SKM-1 treated with dmso at 0.1 percent for 144 hours (cell line): ENCODE measurements at regions not wholly inside any gene's neighbourhood (a gene's known extent, or its start where the extent isn't known, plus 50 kb on each side); places are given as distances from the start of the nearest gene placed in this dataset.
A peak's percentile ranks its signal among the peaks of the same experiment; 100 is the strongest.
"Not testable (repeated sequence)": the region's sequence is repeated elsewhere in the genome, so short reads cannot be mapped to it uniquely, and the experiment has no call there.

Experiments used
- DNase-seq: peaks from one replicate; lab custom pipeline; 2025; ENCODE audit not compliant: unreplicated experiment; lab: John Stamatoyannopoulos, UW

DNA sequence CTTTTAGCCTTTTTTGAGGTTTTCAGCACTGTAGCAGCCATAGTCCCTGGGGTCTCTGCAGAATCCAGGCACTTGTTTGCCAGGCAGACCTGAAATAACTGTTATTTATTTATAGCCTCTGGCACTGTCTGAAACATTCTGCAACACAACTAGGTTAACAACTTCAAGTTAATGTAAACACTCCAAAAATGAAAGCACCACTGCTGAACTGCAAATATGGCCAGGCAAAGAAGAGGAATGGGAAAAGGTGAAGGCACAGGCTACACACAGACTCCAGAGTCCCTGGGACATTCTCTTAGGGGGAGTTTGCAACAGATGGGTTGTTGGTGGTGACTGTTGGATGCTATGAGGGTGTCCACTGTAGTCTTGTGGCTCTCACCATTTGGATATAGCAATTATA, 369.0 kb downstream of the MAT2B start:
- DNase-seq, result no peak

DNA sequence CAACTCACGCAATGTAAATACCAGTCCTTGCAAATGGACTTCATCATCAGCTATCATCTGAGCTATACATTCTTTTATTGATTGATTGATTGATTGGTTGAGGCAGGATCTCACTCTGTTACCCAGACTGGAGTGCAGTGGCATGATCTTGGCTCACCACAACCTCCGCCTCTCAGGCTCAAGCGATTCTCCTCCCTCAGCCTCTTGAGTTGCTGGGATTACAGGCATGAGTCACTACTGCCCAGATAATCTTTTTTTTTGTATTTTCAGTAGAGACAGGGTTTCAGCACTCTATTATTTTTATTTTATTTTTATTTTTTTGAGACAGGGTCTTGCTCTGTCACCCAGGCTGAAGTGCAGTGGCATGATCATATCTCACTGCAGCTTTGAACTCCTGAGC, 369.5 kb downstream of the MAT2B start:
- not testable (repeated sequence) for DNase-seq

DNA sequence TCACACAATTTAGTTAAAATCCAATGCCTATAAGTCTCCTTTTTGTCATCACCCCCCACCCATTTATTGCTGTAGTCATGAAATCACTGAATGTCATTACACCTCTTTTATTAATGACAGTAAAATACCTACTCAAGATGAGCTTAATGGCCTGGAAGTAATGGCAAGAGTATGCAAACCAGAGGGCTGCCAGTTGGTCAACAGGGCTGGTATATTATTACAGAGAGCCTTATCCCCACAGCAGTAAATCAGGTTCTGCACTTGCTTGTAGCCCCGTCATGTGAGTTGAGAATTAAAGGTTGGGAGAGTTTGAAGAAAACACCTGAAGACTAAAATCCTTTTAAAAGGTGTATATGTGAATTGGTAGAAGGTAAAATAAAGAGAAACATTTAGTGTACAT, 372.4 kb downstream of the MAT2B start:
- no peak for DNase-seq

DNA sequence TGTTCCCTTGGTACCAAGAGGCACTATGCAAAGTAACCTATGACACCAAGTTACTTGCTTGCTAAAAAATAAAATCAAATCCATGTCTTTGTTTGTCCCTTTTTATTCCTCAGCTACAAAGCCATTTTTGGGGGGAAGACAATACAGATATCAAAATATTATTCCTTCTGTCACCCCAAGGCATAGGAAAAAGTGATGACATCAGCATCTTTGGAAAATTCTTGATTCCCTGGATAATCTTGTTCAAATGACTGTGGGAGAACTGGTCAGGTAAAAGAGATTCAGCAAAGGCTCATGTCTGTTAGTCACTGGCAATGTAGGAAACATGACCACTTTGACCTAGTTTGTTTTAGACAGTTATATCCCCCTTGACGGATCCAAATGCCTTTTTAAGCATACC, 373.1 kb downstream of the MAT2B start:
- no peak for DNase-seq

DNA sequence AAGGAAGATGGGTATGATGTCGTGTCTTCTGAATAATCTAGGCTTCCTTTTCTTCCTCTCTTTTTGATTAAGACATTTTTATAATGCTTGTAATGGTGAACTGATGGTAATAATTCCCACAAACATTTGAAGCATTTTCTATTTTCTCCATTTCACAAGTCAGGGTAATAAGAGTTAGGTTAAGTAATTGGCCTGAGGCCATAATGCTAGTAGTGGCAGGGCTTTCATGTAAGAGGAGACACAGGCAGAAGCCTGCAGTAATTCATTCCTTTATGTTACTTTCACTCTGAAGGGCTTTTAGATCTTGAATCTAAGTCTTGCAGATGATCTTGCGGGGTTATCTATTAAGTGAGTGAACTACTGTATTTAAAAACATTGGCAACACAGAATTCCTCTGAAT, 374.9 kb downstream of the MAT2B start:
- DNase-seq, result no peak

DNA sequence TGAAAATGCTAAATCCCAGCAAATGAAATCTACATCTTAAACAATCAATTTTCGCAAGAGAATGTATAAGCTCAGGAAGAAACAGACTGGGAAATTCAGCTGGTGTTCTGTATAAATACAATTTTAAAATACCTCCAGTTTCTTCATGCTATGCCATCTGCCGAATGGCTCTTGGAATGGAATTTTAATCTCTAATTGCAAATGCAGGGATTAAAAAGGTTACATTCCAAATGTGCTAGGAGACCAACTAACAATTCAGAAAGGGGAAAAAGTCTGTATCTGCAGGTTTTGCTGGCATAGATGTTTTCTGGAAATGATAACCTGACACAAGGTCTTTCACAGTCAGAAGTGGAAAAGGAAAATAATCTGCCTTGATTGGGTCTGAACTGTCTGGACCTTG, 379.7 kb downstream of the MAT2B start:
- no peak for DNase-seq

DNA sequence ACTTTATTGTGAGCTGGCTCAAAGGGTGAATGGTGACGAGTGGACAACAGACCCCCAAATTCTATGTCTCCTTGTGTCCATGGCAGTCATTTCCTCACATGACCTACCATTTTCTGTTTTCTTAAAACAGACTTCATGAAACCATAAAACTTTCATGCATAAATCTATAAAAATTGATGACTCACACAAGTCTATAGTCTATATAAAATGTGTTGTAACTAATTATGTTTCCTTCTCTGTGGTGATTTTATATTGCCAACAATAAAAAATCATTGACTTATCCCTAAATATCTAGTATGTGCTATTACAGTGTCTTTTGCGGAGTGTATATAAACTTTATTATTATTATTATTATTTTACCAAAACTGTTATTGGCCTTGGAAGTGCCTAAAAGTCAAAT, 382.4 kb downstream of the MAT2B start:
- DNase-seq, result no peak

DNA sequence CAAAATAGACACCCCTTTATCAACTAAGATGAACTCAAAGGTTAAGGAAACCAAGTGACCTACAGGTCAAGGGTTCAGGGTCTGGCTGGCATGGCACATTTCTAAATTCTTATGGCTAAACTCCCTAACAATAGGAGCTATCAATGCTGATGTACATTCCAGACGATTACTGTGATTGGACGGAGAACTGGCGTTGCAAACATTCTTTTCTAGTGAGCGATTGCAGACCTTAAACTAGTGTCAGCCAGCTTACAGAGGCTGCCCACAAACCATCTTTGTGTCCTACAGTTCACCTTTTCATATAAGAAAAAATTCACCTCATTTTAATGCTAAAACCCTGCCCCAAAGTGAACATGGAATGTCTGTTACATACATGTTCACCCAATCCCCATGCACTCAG, 382.9 kb downstream of the MAT2B start:
- DNase-seq, result no peak

DNA sequence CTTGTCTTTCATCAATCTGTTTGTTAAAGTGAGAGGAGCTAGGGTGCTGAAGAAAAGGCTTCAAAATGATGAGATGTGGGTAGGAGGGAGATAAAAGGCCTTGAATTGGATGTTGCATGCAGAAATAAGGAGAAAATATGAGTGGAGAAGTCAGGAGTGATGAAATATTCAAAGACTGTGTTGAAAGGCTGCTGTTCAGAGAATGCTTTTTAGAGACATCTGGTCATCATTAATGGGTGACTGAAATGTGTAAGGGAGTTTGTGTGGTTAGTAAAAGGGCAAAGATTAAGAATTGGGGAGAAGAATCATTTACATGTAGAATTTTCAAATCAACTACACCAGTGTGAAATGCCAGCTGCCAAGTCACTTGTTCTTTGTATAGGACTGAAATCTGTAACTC, 383.9 kb downstream of the MAT2B start:
- DNase-seq, result peak; percentile 26

DNA sequence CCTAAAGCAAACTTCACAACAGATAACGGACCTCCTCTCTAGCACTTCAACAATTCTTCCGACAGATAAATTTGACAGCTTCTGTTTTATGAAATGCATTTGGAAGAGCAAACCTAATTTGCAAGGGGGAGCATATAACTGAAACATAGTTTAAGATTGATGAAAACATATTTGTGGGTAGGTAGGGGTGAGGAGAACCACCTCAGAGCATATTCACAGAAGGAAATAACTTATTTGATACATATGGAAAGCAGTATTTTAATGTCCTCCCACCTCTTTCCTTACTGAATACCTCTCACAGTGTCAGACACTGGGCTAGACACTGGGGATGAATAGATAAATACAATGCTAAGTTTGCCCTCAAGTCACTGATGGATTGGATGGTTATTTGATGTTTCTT, 384.8 kb downstream of the MAT2B start:
- DNase-seq, result no peak

DNA sequence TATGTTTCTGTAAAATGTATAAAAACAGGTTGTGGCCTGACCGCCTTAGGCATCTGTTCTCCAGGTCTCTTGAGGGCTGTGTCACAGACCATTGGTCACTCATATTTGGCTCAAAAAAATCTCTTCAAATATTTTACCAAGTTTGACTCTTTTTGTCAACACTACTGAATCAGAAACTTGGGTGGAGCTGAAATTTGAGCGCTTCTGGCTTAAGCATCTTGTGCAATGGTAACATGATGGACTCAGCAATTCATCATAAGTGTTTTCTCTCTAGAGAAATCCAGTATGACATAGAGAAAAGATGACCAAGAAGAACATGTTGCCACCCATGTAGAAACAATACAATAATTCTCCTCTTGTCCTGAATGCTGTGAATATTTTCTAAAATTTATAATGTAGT, 387.9 kb downstream of the MAT2B start:
- no peak for DNase-seq

DNA sequence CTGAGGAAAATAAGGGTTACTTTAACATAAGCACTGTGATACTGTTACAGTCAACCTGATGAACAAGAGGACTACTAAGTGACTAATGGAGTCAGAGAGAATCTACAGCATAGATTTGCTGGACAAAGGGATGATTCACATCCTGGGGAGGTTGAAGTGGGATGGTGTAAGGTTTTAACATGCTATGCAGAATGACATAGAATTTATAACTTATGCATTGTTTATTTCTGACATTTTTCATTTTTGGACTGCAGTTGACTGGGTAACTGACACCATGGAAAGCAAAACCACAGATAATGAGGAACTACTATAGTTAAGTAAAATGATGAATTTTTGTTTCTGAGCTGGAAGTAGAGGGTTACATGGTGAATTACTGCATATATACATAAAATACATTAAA, 389.2 kb downstream of the MAT2B start:
- peak; percentile 4 for DNase-seq

DNA sequence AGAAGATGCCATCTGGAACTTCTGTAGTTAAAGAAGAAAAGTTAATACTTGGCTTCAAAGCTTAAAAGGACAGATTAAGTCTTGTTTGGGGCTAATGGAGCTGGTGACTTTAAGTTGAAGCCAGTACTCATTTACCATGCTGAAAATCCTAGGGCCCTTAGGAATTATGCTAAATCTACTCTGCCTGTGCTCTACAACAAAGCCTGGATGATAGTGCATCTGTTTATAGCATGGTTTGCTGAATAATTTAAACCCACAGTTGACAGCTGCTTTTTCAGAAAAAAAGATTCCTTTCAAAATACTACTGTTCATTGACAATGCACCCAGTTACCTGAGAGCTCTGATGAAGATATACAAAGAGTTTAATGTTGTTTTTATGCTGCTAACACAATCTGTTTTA, 393.5 kb downstream of the MAT2B start:
- no peak for DNase-seq

DNA sequence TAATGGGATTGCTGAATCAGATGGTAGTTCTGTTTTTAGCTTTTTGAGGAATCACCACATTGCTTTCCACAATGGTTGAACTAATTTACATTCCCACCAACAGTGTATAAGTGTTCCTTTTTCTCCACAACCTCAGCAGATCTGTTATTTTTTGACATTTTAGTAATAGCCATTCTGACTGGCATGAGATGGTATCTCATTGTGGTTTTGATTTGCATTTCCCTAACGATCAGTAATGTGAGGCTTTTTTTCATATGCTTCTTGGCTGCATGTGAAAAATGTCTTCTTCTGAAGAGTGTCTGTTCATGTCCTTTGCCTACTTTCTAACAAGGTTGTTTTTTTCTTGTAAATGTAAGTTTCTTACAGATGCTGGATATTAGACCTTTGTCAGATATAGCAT, 402.4 kb downstream of the MAT2B start:
- DNase-seq, result not testable (repeated sequence)

DNA sequence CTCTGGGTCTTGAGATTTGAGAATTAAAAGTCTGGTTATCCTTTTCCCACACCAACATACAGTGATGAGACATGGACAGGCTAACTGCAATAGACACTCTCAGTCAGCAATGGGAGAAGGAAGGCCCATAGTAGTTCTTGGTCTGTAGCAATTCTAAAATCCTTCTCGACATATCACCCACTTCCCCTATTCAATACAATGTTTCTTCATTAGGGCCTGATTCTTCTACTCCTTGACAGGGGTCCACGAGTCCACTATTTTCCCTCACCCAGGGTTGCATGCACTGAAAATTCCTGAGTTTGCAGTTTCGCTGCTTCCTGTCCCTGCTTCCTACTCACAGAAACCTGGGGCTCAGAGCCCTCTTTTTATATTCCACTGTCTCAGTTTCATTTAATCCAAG, 402.8 kb downstream of the MAT2B start:
- no peak for DNase-seq

DNA sequence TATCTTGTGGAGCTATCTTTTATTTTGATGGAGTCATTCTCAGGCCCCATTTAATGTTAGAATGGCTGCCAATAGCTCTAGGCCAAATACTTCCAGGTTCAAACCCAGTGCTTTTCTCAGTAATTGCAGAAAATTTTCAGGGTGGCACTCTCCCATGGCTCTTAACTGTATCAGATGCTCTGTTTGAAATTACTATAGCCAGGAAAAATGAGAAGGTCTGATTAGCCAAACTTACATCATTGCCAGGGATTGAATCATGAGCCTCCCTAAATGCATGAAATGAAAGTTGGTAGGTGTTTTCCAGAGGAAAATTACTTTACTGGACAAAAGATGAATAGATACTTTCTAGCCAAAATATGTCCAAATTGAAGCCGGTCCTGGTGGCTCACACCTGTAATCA, 404.8 kb downstream of the MAT2B start:
- no peak for DNase-seq

DNA sequence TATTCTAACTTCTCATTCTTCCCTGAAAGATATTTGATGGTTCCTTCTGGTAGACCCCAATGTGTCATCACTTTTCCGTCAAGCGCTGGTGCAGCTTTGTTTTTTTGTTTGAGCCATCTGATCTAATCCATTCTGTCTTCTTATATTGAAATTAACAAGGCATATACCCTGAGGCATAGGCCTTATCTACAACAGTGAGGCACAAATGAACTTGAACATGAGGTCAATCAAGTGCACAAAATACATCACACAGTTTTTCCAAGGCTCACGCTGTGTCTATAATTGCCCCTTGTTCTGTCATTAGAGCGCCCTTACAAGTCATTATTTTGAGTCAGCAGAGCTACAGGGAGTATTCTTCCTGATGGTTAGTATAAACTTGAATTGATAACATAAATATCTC, 406.6 kb downstream of the MAT2B start:
- DNase-seq, result no peak

DNA sequence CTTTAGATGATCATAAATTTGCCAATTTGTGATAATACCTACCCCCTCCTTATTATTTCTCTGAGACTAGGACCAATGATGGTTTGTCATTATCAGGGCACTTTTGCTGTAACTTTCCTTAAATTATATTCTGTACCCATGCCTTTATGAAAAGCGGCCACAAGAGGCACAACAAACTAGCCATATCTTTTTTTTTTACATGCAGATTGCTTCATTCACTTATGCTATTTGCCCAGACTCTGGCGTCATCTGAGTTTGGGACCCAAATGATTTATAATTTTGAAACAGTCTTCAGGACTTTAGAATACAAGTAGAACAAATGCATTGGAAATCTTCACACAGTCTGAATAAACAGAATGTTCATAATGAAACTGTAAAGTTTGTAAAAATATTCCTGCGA, 408.1 kb downstream of the MAT2B start:
- peak; percentile 22 for DNase-seq

DNA sequence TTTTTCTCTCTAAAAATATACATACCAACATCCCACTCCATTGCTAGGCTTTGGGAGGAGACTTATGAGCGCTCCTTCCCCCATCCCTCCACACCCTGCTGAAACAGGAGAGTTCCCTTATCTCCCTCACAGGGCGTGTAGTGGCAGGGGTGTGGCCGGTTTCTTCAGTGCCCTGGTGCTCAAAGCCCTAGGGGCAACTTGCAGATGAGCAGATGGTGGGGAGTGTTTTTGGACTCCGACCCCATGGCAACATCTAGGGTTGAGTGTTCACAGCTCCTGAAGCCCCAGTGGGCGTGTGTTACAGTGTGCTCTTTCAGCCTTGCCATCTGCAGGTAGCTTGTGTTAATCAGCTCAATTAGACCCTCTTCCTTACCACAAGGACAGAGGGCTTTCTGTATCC, 409.5 kb downstream of the MAT2B start:
- DNase-seq, result peak; percentile 1

DNA sequence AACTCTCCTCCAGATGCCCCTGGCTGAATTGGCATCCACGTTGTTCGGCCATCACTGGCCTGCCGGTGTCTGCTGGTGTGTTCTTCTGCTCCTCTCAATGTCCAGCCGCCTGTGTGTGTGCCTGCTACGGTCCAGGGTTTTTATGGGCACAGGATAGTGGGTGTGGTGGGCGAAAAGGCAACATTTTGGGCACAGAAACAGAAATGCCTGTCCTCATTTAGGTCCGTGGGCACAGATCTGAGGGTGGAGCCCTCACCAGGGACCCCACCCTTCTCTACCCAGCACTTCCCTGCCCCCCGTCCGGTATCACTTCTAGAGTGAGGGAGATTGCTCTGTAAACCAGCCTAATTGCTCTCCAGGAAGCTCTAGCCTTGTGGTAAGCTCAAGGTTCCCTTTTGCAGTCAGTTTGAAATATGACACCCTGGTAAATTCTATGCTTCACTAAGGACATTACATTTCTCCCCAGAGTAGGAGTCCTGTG, 410.1 kb downstream of the MAT2B start:
- peak; percentile 72 for DNase-seq

DNA sequence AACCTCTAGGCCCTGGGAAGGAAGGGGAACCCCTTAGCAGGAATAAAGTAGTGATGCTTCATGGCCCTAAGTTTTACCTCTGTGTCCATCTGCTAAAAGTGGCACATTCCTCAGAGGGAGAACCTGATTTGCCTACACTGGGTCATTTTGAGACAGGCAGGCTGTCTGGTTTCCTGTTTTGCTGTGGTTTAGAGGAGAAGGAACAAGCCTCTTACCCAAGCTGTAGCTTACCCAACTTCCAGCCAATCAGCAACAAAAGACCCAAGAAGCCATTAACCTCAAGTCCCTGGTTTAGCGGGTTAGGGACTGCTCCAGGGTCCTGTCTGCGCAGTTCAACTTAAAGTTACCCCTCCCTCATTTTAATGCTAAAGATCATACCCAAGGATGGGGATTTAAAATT, 411.0 kb downstream of the MAT2B start:
- DNase-seq, result peak; percentile 96

DNA sequence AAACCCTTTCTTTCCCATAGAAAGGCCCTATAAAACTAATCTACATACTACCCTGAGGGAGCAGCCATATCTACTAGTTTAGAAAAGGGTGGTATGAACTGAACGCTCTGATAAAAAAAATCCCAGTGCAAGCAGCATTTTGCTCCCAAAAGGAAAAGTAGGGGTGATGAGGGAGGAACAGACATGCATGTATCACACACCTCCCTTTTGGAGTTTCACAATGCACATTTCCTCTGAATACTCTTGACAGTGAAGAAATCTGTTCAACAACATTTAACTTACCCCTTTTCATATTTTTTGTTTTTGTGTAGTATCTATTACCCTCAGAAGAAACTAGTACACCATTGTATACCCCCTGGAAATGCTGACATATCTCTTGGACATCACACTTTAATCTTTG, 411.4 kb downstream of the MAT2B start:
- DNase-seq, result peak; percentile 69

DNA sequence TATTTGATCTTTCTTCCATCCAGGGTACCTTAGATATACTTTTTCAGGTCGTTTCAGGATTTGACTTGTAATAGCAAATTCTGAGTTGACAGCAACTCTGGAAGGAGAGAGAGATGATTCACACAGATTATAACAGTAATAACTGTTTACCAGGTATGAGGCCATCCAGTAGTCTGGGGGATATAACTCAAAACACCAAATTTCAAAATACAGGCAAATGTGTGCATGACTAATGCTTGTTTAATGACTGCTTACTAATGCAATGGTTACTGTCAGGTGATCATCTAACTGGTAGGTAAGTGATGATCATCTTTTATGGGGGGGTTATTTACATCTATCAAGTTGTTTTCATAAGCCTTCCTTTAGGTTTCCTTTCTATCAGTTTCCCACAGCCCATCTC, 412.3 kb downstream of the MAT2B start:
- DNase-seq, result no peak

DNA sequence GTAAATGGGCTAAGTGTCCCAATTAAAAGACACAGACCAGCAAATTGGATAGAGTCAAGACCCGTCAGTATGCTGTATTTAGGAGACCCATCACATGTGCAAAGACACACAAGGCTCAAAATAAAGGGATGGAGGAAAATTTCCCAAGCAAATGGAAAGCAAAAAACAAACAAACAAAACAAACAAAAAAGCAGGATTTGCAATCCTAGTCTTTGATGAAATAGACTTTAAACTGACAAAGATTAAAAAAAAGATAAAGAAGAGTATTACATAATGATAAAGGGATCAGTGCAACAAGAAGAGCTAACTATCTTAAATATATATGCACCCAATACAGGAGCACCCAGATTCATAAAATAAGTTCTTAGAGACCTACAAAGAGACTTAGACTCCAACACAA, 429.6 kb downstream of the MAT2B start:
- DNase-seq, result not testable (repeated sequence)
